Keratinocyte (primary cell): ENCODE measurements at regions not wholly inside any gene's neighbourhood (a gene's known extent, or its start where the extent isn't known, plus 50 kb on each side); places are given as distances from the start of the nearest gene placed in this dataset.
"Not testable (repeated sequence)": the region's sequence is repeated elsewhere in the genome, so short reads cannot be mapped to it uniquely, and the experiment has no call there.

Experiments used
- DNase-seq: peaks from one replicate; pipeline ENCODE4 v3.0.0-alpha.2; 2011; ENCODE audit warnings: low read depth, missing footprints, low spot score
- FAIRE-seq: peaks from 2 replicates; lab custom pipeline; 2011; peaks lifted over from hg19 to GRCh38; lab: Jason Lieb, UNC
- H2AFZ ChIP-seq: 2 replicates; pipeline ENCODE4 v1.6.0; 2012; ENCODE audit warnings: low read length, control low read depth, inconsistent platforms; ENCODE audit not compliant: control insufficient read depth
- H3K27ac ChIP-seq: 2 replicates; pipeline ENCODE4 v1.5.1; 2011; ENCODE audit warnings: low read length; ENCODE audit not compliant: control insufficient read depth, insufficient read depth
- H3K27me3 ChIP-seq: 3 replicates; pipeline ENCODE4 v1.6.0; 2011; ENCODE audit warnings: low read length; ENCODE audit not compliant: control insufficient read depth, insufficient read depth; ENCODE audit errors: extremely low read depth
- H3K36me3 ChIP-seq, 2 experiments: 2 replicates in 1 of 2; 3 replicates in 1 of 2; pipeline ENCODE4 v1.5.1; 2011; ENCODE audit warnings: low read length in 2 of 2, mild to moderate bottlenecking in 1 of 2; ENCODE audit not compliant: control insufficient read depth in 2 of 2, insufficient read depth in 2 of 2; ENCODE audit errors: extremely low read depth in 1 of 2
- H3K4me1 ChIP-seq: 3 replicates; pipeline ENCODE4 v1.5.1; 2011; ENCODE audit warnings: low read length; ENCODE audit not compliant: control insufficient read depth, insufficient read depth; ENCODE audit errors: extremely low read depth
- H3K4me2 ChIP-seq: 3 replicates; pipeline ENCODE4 v1.6.0; 2011; ENCODE audit warnings: low read depth, low read length; ENCODE audit not compliant: control insufficient read depth, insufficient read depth; ENCODE audit errors: extremely low read depth
- H3K4me3 ChIP-seq, 3 experiments: fragments of 200-600 bp in 1 of 3; sonication (generic) in 1 of 3; 2 replicates in 2 of 3; 3 replicates in 1 of 3; pipeline ENCODE4 v1.5.1; 2011 to 2016; ENCODE audit warnings: low read length in 3 of 3, mild to moderate bottlenecking in 3 of 3, control low read depth in 2 of 3, inconsistent platforms in 1 of 3, low read depth in 1 of 3, mixed read lengths in 1 of 3, mixed run types in 1 of 3, moderate library complexity in 1 of 3; ENCODE audit not compliant: control insufficient read depth in 2 of 3, insufficient read depth in 2 of 3; ENCODE audit errors: extremely low read depth in 1 of 3
- H3K79me2 ChIP-seq: 2 replicates; pipeline ENCODE4 v1.6.0; 2012; ENCODE audit warnings: low read length; ENCODE audit not compliant: control insufficient read depth, insufficient read depth
- H3K9ac ChIP-seq: 3 replicates; pipeline ENCODE4 v1.6.0; 2011; ENCODE audit warnings: low read length; ENCODE audit not compliant: control insufficient read depth, insufficient read depth; ENCODE audit errors: extremely low read depth
- H3K9me1 ChIP-seq: 3 replicates; pipeline ENCODE4 v1.6.0; 2011; ENCODE audit warnings: low read length; ENCODE audit not compliant: control insufficient read depth, insufficient read depth; ENCODE audit errors: extremely low read depth
- H3K9me3 ChIP-seq: 2 replicates; pipeline ENCODE4 v1.5.1; 2012; ENCODE audit warnings: low read depth, low read length; ENCODE audit not compliant: control insufficient read depth
- H4K20me1 ChIP-seq: 3 replicates; pipeline ENCODE4 v1.6.0; 2011; ENCODE audit warnings: low read length; ENCODE audit not compliant: control insufficient read depth, insufficient read depth; ENCODE audit errors: extremely low read depth
- CTCF ChIP-seq, 3 experiments: IDR thresholded peaks in 1 of 3; conservative IDR thresholded peaks in 1 of 3; optimal IDR thresholded peaks in 1 of 3; 2 replicates in 2 of 3; 3 replicates in 1 of 3; pipeline versions ENCODE3 to v1.5.1; 2011; ENCODE audit warnings: low read length in 3 of 3, mild to moderate bottlenecking in 3 of 3, moderate library complexity in 2 of 3, control low read depth in 1 of 3, inconsistent platforms in 1 of 3; ENCODE audit not compliant: insufficient read depth in 2 of 3; ENCODE audit errors: extremely low read depth in 1 of 3
- EZH2 ChIP-seq: IDR thresholded peaks from one replicate; pipeline ENCODE4 v1.6.1; 2012; ENCODE audit warnings: inconsistent platforms, mild to moderate bottlenecking, low read length, moderate library complexity
- dilution Hi-C: fragments of 300-500 bp; cut with MboI; formaldehyde crosslinking; loops from one replicate; pipeline ENCODE4 v1.7.0; 2020; ENCODE audit warnings: low sequenced_read_pairs; ENCODE audit not compliant: extremely low pct_ligation_motif_present

DNA sequence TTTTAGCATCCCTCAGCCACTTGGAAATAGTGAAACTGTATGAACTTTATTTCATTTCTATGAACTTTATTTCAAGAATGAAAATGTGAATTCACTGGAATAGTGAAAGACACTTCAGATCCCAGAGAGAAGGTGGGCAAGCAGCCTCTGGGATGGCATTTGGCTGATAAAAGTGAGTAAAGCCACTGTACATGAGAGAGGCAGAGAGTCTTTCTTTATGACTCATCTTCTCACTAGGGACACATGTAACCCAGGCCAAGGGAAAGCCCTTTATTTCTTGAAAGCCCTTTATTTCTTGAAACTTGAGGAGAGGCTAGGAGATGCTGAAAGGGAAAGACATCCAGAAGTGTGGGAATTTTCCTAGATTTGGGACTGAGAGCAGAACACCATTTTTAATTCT, 148.9 kb upstream of the SMIM30 start:
- DNase-seq: no peak
- Histone ChIP-seq H3K4me1 (no peaks in the 10 kb centered on the region), H3K9me1 (no peaks in the 10 kb centered on the region), H3K27ac (no peak overlapping the region), H3K79me2 (no peaks in the 10 kb centered on the region), H3K4me3 (no peak overlapping the region), H3K4me2 (no peak overlapping the region), H2AFZ (no peak overlapping the region), H3K9ac (no peak overlapping the region), H4K20me1 (no peaks in the 10 kb centered on the region), H3K27me3 (no peaks in the 10 kb centered on the region), H3K9me3 (no peaks in the 10 kb centered on the region), H3K36me3 (no peaks in the 10 kb centered on the region)
- dilution Hi-C loops: no loop called here
- FAIRE-seq: no peak
- TF ChIP-seq EZH2 (no peak), CTCF (optimal IDR thresholded peaks at IDR 0.05 in 1 of 3, IDR thresholded peaks at IDR 0.05 in 1 of 3, conservative IDR thresholded peaks at IDR 0.05 in 1 of 3; ENCODE audit: extremely low read depth in 1 of 3, insufficient read depth in 2 of 3, low read length in 3 of 3) (no peak)

DNA sequence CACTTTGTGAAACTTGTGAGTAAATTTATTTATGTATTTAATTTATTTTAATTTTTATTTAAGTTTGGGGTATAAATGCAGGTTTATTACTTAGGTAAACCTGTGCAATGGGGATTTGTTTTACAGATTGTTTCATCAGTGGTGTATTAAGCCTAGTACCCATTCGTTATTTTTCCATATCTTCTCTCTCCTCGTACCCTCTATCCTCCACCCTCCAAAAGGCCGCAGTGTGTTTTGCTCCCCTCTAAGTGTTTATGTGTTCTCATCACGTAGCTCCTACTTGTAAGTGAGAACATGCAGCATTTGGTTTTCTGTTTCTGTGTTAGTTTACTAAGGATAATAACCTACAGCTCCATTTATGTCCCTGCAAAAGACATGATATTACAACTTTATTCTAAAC, 145.4 kb upstream of the SMIM30 start:
- FAIRE-seq (no peak), DNase-seq (no peak)
- H4K20me1 ChIP-seq: no peaks in the 10 kb centered on the region
- no peak overlapping the region for H3K4me3 ChIP-seq
- no peaks in the 10 kb centered on the region for H3K9me3 ChIP-seq
- no peaks in the 10 kb centered on the region for H3K27me3 ChIP-seq
- dilution Hi-C loops: no loop called here
- no peaks in the 10 kb centered on the region for H3K36me3 ChIP-seq
- no peak for TF ChIP-seq CTCF (optimal IDR thresholded peaks at IDR 0.05 in 1 of 3, IDR thresholded peaks at IDR 0.05 in 1 of 3, conservative IDR thresholded peaks at IDR 0.05 in 1 of 3; ENCODE audit: extremely low read depth in 1 of 3, insufficient read depth in 2 of 3, low read length in 3 of 3)
- TF ChIP-seq EZH2: no peak
- H3K9ac ChIP-seq: no peak overlapping the region
- no peaks in the 10 kb centered on the region for H3K79me2 ChIP-seq
- H2AFZ ChIP-seq: no peak overlapping the region
- H3K9me1 ChIP-seq: no peaks in the 10 kb centered on the region
- H3K27ac ChIP-seq: no peak overlapping the region
- H3K4me2 ChIP-seq: no peak overlapping the region
- no peaks in the 10 kb centered on the region for H3K4me1 ChIP-seq

DNA sequence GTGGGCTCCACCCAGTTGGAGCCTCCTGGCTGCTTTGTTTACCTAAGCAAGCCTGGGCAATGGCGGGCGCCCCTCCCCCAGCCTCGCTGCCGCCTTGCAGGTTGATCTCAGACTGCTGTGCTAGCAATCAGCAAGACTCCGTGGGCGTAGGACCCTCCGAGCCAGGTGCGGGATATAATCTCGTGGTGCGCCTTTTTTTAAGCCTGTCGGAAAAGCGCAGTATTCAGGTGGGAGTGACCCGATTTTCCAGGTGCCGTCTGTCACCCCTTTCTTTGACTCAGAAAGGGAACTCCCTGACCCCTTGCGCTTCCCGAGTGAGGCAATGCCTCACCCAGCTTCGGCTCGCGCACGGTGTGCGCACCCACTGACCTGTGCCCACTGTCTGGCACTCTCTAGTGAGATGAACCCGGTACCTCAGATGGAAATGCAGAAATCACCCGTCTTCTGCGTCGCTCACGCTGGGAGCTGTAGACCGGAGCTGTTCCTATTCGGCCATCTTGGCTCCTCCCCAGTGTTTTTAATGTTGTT, 144.9 kb upstream of the SMIM30 start:
- FAIRE-seq, H3K4me3 ChIP-seq, dilution Hi-C loops, H3K27me3 ChIP-seq, DNase-seq, H2AFZ ChIP-seq, H4K20me1 ChIP-seq, H3K4me1 ChIP-seq, H3K9me3 ChIP-seq, H3K4me2 ChIP-seq, H3K36me3 ChIP-seq, H3K9me1 ChIP-seq, H3K79me2 ChIP-seq, H3K9ac ChIP-seq, H3K27ac ChIP-seq: not testable (repeated sequence)
